Psoas muscle (tissue), 7 donors: ENCODE measurements at regions not wholly inside any gene's neighbourhood (a gene's known extent, or its start where the extent isn't known, plus 50 kb on each side); places are given as distances from the start of the nearest gene placed in this dataset.
A peak's percentile ranks its signal among the peaks of the same experiment; 100 is the strongest.

ENCODE experiments used
- ATAC-seq, 4 donors: fragments of 200-7000 bp; cut with Tn5 transposase; one replicate each; pipeline ENCODE4 v1.9.1; 2020; ENCODE audit warnings: moderate library complexity in 3 of 4, mild to moderate bottlenecking in 2 of 4
- DNase-seq, 2 donors: peaks; one replicate each; pipeline ENCODE4 v3.0.0-alpha.2; 2020
- H3K27ac ChIP-seq: fragments of 200-600 bp; one replicate; pipeline ENCODE4 v1.8.0; 2022
- H3K27me3 ChIP-seq, 3 donors: fragments of 200-600 bp in 1 of 3; one replicate each; pipeline versions ENCODE4 v1.6.1 to v1.8.0; 2013 to 2022; ENCODE audit warnings: low read length in 2 of 3, mild to moderate bottlenecking in 2 of 3, moderate library complexity in 1 of 3; ENCODE audit not compliant: insufficient read depth in 3 of 3
- H3K36me3 ChIP-seq, 2 donors: fragments of 200-600 bp in 1 of 2; one replicate each; pipeline versions ENCODE4 v1.6.1 to v1.8.0; 2013 to 2022; ENCODE audit warnings: low read depth in 1 of 2, mild to moderate bottlenecking in 1 of 2, moderate library complexity in 1 of 2; ENCODE audit not compliant: insufficient read depth in 1 of 2
- H3K4me1 ChIP-seq: fragments of 200-600 bp; one replicate; pipeline ENCODE4 v1.8.0; 2022
- H3K4me3 ChIP-seq: fragments of 200-600 bp; one replicate; pipeline ENCODE4 v1.8.0; 2022; ENCODE audit warnings: mild to moderate bottlenecking
- H3K9me3 ChIP-seq: fragments of 200-600 bp; one replicate; pipeline ENCODE4 v1.8.0; 2022
- CTCF ChIP-seq: fragments of 200-600 bp; IDR thresholded peaks from one replicate; pipeline ENCODE4 v1.8.0; 2022; ENCODE audit warnings: antibody characterized with exemption
- WGBS, 3 donors: extraction: QIAGEN DNeasy Blood & Tissue Kit; methylation state at CpG; one replicate each; pipeline versions ENCODE4 v1.1.6 to v1.1.7; 2013; 5-methylcytosine and 5-hydroxymethylcytosine counted together
- intact Hi-C, 2 donors: fragments of 100-400 bp; cut with DNase I; formaldehyde crosslinking; loops; one replicate each; pipeline versions ENCODE4 v1.11.0 to v1.14.2; 2022
- donor health status: healthy with polysubstance abuse.
- donor health status: DM: no; HTN: no; CAD: no; lungs with moderate emphysema.
- donor health status: Bipolar disorder and iron deficiency.
- donor health status: healthy.
- donor health status: DM: yes; HTN: yes; CAD: no.
- donor health status: DM: no; HTN: no; CAD: no.
- donor health status: DM: yes; HTN: yes; CAD: no.

DNA sequence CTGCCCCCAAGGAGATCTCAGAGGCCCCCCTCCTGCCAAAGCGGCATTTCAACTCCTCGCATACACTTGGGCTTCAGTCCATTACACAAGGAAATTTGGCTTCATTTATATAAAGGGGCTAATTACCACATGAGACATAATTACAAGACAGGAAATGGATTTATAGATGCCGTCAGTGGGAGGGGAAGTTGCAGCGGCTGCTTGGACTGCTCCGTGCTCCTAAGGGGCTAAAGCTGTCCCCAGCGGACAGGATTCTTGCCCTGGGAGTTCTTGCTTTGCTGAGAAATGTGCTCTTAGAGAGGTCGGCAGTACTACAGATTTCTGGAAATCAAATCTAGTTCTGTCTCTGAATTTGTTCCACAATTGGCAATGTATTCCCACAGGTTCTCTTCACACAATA lies 57.2 kb upstream of the NLK start:
- no peak for TF ChIP-seq CTCF
- Histone ChIP-seq H3K4me3 (no peak overlapping the region), H3K27ac (peak overlapping the region; percentile 60), H3K27me3 (peaks cover 0 to 6% (median 0%) of the 10 kb centered on the region in 3 donors), H3K36me3 (no peaks in the 10 kb centered on the region), H3K4me1 (no peaks in the 10 kb centered on the region), H3K9me3 (no peaks in the 10 kb centered on the region)
- DNase-seq (no peak), ATAC-seq (no peak)
- intact Hi-C loops = no loop called here
- WGBS, 3 donors = 14 to 23% (median 16%) methylated on average over 7 of the region's 7 CpGs

DNA sequence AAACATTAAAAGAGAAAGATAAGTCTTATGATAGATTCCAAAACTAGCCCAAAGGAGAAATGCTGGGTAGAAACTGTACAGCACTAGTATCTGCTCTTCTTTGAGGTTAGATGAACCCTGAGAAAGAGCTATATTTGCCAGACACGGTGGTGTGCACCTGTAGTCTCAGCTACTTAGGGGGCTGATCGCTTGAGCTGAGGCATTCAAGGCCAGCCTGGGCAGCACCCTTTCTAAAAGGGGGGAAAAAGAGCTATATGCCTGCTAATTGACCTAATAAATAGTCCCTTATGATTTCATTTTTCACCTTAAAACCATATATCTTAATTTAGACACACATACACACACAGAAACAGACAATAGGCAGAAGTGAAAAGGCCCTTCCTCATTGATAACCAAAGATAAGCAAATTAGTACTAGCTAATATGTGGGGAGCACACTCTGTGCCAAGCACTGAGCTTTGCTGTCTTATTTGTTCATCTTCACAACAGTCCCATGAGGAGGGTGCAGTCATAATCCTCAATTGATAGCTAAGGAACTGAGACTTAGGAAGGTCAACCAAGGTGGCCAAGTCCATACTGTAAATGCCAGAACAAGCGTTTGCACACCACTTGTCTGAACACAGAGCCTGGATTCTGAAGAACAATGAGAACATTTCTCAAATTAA lies 56.6 kb upstream of the NLK start:
- no peak for TF ChIP-seq CTCF
- no peaks in the 10 kb centered on the region for H3K4me1 ChIP-seq
- no peaks in the 10 kb centered on the region for H3K36me3 ChIP-seq
- intact Hi-C loops = no loop called here
- ATAC-seq (no peak), DNase-seq (no peak)
- H3K9me3 ChIP-seq = no peaks in the 10 kb centered on the region
- WGBS, 3 donors = 53 to 73% (median 63%) methylated on average over 3 of the region's 3 CpGs
- H3K27ac ChIP-seq = peak overlapping the region; percentile 60
- H3K4me3 ChIP-seq = no peak overlapping the region
- peaks cover 0 to 6% (median 0%) of the 10 kb centered on the region in 3 donors for H3K27me3 ChIP-seq

DNA sequence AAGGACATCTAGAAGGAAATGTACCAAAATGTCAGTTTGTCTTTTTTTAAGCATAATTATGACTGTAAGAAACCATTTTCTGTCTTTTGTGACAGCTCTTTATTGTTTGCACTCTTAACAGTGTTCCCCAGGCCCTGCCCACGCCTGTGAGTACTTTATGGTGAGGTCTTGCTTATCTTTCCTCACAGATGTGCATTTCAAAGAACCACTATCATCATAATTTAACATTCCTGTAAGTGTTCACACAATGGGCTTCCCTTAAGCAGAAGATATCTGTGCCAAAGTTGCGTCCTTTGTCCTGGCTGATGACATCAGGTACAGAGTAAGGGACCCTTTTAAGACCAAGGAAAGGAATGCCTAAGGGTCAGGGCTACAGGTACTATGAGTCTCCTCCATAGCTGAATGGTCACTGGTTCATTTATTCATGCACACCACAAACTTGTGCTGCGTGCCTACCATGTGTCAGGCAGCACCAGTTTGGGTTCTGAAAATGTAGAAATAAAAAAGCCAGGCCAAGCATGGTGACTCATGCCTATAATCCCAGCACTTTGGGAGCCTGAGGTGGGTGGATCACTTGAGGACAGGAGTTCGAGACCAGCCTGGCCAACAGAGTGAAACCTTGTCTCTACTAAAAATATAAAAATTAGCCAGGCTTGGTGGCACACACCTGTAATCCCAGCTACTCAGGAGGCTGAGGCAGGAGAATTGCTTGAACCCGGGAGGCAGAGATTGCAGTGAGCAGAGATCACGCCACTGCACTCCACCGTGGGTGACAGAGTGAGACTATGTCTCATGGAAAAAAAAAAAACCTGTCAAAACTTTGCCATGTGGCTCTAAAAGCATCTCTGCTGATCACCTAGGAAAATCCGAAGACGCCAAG lies 55.4 kb upstream of the NLK start:
- DNase-seq (no peak), ATAC-seq (no peak)
- 80 to 86% (median 85%) methylated on average over 9 of the region's 9 CpGs for WGBS, 3 donors
- peaks cover 0 to 6% (median 0%) of the 10 kb centered on the region in 3 donors for H3K27me3 ChIP-seq
- H3K4me3 ChIP-seq = no peak overlapping the region
- no peak overlapping the region for H3K27ac ChIP-seq
- intact Hi-C loops = no loop called here
- H3K4me1 ChIP-seq = no peaks in the 10 kb centered on the region
- H3K9me3 ChIP-seq = no peaks in the 10 kb centered on the region
- H3K36me3 ChIP-seq = no peaks in the 10 kb centered on the region
- no peak for TF ChIP-seq CTCF

GRCh38 chr17:27989046-27989445 lies 53.4 kb upstream of the NLK start:
- no peak for ATAC-seq
- WGBS, 3 donors = 66 to 80% (median 69%) methylated on average over 3 of the region's 3 CpGs

More at GRCh38 chr17:27989046-27989445, 53.4 kb upstream of the NLK start:
- Histone ChIP-seq H3K27ac (no peak overlapping the region), H3K36me3 (no peaks in the 10 kb centered on the region), H3K9me3 (no peaks in the 10 kb centered on the region), H3K4me3 (no peak overlapping the region), H3K4me1 (no peaks in the 10 kb centered on the region), H3K27me3 (peaks cover 0 to 6% (median 0%) of the 10 kb centered on the region in 3 donors)
- TF ChIP-seq CTCF = no peak
- no peak for DNase-seq
- intact Hi-C loops = no loop called here
